Left renal cortex interstitium (tissue), 4 donors: ENCODE measurements at regions not wholly inside any gene's neighbourhood (a gene's known extent, or its start where the extent isn't known, plus 50 kb on each side); places are given as distances from the start of the nearest gene placed in this dataset.
A peak's percentile ranks its signal among the peaks of the same experiment; 100 is the strongest.

Experiments used
- DNase-seq, 4 donors: peaks; one replicate each; pipeline ENCODE4 v3.0.0-alpha.2; 2013; ENCODE audit warnings: low read depth in 4 of 4, low spot score in 2 of 4, missing footprints in 1 of 4

GRCh38 chr3:182190056-182190455, 478.3 kb downstream of the SOX2 start:
- DNase-seq = no peak

DNA sequence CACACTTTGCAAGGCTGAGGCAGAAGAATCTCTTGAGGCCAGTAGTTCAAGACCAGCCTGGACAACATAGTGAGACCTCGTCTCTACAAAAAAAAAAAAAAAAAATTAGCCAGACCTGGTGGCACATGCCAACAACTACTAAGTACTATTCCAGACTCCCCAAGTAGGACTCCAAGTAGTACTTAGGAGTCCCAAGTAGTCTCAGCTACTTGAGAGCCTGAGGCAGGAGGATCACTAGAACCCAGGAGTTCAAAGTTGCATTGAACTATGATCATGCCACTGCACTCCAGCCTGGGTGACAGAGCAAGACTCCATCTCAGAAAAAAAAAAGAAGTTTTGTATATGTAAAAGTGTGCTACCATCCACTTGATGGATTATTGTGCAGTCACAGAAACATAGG, 486.6 kb downstream of the SOX2 start:
- no peak for DNase-seq

GRCh38 chr3:182201456-182202168, 489.9 kb downstream of the SOX2 start:
- DNase-seq = no peak

DNA sequence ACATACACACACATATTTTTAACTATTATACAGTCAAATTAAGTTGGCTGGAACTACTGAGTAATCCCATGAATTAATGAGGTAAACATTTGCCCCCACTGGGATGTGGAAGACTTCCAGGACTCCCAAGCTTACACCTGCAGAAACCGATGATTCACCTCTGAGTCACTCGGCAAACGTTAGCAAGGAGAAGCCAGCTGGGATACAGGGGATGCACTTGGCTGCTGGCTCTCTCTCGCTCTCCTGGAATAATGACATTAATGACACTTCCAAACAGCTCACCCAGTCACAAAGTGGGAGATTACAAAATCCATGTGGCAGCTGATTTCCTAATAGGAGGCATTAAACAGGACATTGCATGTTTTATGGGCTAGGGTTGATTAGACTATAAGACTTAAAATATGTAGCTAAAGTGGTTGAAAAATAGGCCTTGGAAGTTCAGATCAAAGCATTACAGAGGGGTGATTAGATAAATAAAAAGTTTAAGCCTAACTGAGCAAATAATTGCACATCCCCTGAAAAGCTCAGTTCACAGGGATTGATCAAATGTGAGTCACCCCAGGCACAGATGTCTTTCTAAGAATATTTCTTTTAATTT, 500.9 kb downstream of the SOX2 start:
- no peak for DNase-seq

DNA sequence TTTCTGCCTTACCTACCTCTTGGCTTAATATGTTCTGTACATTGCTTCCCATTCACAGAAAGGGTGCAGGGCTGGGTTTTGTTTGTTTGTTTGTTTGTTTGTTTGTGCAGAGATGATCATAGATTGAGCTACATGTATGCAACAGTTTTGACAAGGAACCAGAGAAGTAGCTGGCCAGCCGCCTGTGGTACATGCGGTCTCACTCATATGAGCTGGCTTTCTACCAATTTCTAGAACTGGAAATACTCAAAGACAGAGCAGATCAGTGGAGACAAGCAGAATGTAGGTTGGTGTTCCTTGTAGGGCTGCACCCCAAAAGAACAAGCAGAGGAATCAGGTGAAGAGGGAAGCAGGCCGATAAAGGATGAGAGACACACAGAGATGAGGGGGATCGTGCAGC, 502.7 kb downstream of the SOX2 start:
- DNase-seq = no peak

DNA sequence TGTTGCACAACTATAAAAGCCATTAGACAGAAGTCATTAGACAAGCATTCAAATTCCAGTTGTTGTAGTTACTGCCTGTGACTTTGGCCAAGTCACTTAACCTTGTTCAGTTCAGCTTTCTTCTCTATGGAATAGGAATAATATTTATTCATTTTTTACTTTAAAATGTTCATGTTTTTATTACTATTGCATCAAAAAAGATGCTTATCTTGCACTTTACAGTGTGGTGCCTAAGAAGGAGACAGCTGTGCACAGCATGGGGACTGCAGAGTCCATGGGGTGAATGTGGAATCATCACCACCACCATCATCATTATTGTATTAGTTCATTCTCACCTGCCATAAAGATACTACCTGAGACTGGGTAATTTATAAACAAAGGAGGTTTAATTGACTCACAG, 504.2 kb downstream of the SOX2 start:
- no peak for DNase-seq

- no peak for DNase-seq
Measured at GRCh38 chr3:182216311-182216970, 504.7 kb downstream of the SOX2 start.

- DNase-seq = no peak
Measured at GRCh38 chr3:182220013-182220412, 508.3 kb downstream of the SOX2 start.

DNA sequence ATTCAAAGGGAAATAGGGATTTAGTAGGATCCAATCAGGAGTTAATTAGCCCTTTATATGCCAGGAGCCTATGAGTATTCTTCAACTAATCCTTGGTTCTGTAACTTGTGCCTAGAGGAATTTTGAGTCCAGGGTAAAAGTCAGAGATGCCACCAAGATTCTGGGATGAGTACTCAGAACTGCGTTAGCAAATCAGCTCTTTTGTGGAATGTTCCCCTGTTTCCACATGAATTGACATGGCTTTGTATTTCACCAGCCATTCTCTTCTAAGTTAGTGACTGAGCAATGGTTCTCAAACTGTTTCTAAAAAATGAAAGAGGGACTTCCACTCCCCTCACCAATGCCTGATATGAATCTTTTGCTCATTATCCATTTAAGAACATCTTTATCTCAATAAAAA, 508.7 kb downstream of the SOX2 start:
- DNase-seq = no peak

DNA sequence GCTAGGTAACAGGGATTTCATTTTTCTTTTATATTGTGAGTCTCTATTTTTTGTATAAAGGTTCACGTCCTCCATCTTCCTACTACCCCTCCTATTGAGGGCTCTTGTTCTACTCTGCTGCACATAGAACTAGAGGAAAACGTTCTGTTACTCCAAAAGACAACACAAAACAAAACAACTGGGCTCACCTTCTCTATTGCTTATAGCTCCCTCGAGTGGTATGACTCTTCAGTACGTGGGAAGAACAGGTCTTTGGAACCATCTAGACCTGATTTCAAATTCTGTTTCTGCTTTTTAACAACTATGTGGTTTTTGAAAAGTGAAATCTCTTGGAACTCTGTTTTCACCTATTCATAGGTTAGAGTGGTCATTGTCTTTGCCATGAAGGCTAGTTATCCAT, 515.3 kb downstream of the SOX2 start:
- DNase-seq = no peak

DNA sequence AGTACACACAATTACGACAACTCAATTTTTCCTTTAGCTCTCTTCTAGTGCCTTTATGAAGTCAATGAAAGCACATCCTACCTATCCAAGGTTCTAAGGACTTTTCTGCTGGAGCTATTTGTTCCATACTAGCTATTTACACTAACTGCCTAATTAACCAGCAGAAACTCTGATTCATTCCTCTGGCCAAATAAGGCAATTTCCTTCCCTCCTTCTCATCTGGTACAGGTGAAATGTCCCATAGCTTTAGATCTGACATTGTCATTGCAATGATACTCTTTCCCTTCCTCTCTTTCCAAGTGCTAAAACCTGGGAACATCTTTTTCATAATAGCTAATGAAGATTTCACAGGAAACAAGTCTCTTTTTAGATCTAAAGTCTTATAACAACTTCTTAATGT, 521.7 kb downstream of the SOX2 start:
- no peak for DNase-seq

- DNase-seq = no peak
Measured at GRCh38 chr3:182233957-182234356, 522.2 kb downstream of the SOX2 start.

- no peak for DNase-seq
Measured at GRCh38 chr3:182234881-182235280, 523.2 kb downstream of the SOX2 start.

DNA sequence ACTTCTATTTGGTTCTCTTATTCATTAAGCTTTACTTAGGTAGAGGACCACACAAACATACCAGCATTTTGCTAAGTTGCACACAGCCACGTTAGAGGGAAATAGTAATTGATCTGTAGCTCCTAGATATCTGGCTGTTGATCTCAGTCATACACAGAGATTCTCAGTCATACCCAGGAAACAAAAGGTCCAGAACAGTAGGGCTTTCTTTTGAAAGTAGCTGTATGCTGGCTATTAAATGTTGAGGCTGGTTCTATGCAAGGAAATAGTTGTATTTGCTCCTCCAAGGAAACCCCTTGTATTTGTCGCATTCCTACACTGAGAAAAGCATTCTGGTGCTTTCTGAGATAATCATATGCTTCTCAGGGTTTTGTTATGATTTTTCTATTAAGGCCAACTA, 523.8 kb downstream of the SOX2 start:
- DNase-seq = no peak

- DNase-seq = no peak
Measured at GRCh38 chr3:182238126-182238525, 526.4 kb downstream of the SOX2 start.

GRCh38 chr3:182239316-182239715, 527.6 kb downstream of the SOX2 start:
- no peak for DNase-seq

GRCh38 chr3:182240474-182240873, 528.7 kb downstream of the SOX2 start:
- no peak for DNase-seq

GRCh38 chr3:182241196-182241765, 529.6 kb downstream of the SOX2 start:
- DNase-seq = no peak

DNA sequence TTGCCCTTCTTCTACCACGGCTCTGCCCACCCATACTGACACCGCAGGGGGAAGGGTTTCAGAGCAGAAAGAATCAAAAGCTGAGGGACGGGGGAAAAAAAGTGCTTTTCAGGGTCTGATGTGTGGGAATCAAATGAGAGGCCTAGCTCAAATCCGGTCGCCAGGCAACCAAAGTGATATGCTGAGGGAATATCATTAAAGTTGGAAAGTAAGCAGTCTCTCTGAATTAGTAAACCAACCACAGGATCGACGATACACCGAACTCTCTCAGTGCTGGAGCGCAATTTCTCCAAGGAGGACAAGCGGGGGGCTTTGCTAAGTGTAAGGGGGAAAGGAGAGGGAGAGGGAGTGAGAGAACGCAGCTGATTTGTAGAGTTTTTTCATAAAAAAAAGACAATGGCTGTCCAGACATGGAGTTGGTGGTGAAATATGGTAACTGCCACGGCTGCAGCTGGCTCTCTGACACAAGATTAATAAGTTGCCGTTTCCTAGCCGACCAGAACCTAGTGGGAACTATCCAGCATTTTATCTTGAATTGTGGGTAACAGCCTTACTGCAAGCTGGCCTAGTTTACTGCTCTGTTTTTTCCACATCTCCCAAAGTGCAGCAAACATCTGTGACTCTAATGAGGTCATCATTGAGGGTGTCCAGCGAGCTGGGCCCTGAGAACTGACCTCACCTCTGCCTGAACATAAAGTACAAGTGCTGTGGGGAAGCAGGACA, 530.2 kb downstream of the SOX2 start:
- DNase-seq = peak in 1 of 4 donors; percentile 55

- no peak for DNase-seq
Measured at GRCh38 chr3:182242489-182242942, 530.8 kb downstream of the SOX2 start.

GRCh38 chr3:182243625-182244024, 531.9 kb downstream of the SOX2 start:
- DNase-seq = no peak
